Nephron progenitor cell (in vitro differentiated cells): ENCODE measurements at regions not wholly inside any gene's neighbourhood (a gene's known extent, or its start where the extent isn't known, plus 50 kb on each side); places are given as distances from the start of the nearest gene placed in this dataset.
"Not testable (repeated sequence)": the region's sequence is repeated elsewhere in the genome, so short reads cannot be mapped to it uniquely, and the experiment has no call there.

Experiments
- DNase-seq: peaks from one replicate; pipeline ENCODE4 v3.0.0; 2021
- H3K27ac Mint-ChIP-seq: 2 replicates; pipeline ENCODE4 v1.8.0; 2021; ENCODE audit warnings: mild to moderate bottlenecking, moderate library complexity, mixed read lengths
- H3K27me3 Mint-ChIP-seq: 2 replicates; pipeline ENCODE4 v1.8.0; 2021; ENCODE audit warnings: mild to moderate bottlenecking, low read depth, mixed read lengths; ENCODE audit not compliant: poor library complexity
- H3K36me3 Mint-ChIP-seq: 2 replicates; pipeline ENCODE4 v1.8.0; 2021; ENCODE audit warnings: low read depth, mixed read lengths
- H3K4me1 Mint-ChIP-seq: 2 replicates; pipeline ENCODE4 v1.8.0; 2021; ENCODE audit warnings: mixed read lengths
- H3K4me3 Mint-ChIP-seq: 2 replicates; pipeline ENCODE4 v1.8.0; 2021; ENCODE audit warnings: mild to moderate bottlenecking, moderate library complexity, mixed read lengths
- H3K9me3 Mint-ChIP-seq: 2 replicates; pipeline ENCODE4 v1.8.0; 2021; ENCODE audit warnings: mild to moderate bottlenecking, moderate library complexity, mixed read lengths
- CTCF ChIP-seq: fragments of 200-600 bp; sonication (generic); IDR thresholded peaks from 2 replicates; pipeline ENCODE4 v1.5.0; 2021; ENCODE audit warnings: antibody characterized with exemption

GRCh38 chr5:15365070-15365469 is 134.9 kb upstream of the FBXL7 start:
- peaks cover 5% of the 10 kb centered on the region for H3K9me3 Mint-ChIP-seq
- peaks cover 4% of the 10 kb centered on the region for H3K27me3 Mint-ChIP-seq
- H3K4me3 Mint-ChIP-seq = no peak overlapping the region
- H3K27ac Mint-ChIP-seq = no peak overlapping the region
- DNase-seq = no peak
- no peaks in the 10 kb centered on the region for H3K36me3 Mint-ChIP-seq
- H3K4me1 Mint-ChIP-seq = no peaks in the 10 kb centered on the region
- no peak for TF ChIP-seq CTCF

GRCh38 chr5:15363601-15364000 is 136.4 kb upstream of the FBXL7 start:
- no peak overlapping the region for H3K4me3 Mint-ChIP-seq
- no peaks in the 10 kb centered on the region for H3K36me3 Mint-ChIP-seq
- no peaks in the 10 kb centered on the region for H3K4me1 Mint-ChIP-seq
- no peak for DNase-seq
- H3K9me3 Mint-ChIP-seq = peaks cover 5% of the 10 kb centered on the region
- H3K27ac Mint-ChIP-seq = no peak overlapping the region
- no peak for TF ChIP-seq CTCF
- H3K27me3 Mint-ChIP-seq = no peaks in the 10 kb centered on the region

- H3K27me3 Mint-ChIP-seq, H3K36me3 Mint-ChIP-seq, H3K9me3 Mint-ChIP-seq, H3K4me1 Mint-ChIP-seq, H3K4me3 Mint-ChIP-seq, H3K27ac Mint-ChIP-seq, DNase-seq: not testable (repeated sequence)
These were observed 142.9 kb upstream of the FBXL7 start for GRCh38 chr5:15357092-15357453.

GRCh38 chr5:15356308-15357091 is 143.5 kb upstream of the FBXL7 start:
- not testable (repeated sequence) for DNase-seq, H3K4me1 Mint-ChIP-seq, H3K36me3 Mint-ChIP-seq, H3K27me3 Mint-ChIP-seq, H3K9me3 Mint-ChIP-seq, H3K27ac Mint-ChIP-seq, H3K4me3 Mint-ChIP-seq

GRCh38 chr5:15354021-15354420 is 146.0 kb upstream of the FBXL7 start:
- Mint-ChIP-seq H3K27me3 (no peaks in the 10 kb centered on the region), H3K27ac (no peak overlapping the region), H3K4me1 (no peaks in the 10 kb centered on the region), H3K36me3 (no peaks in the 10 kb centered on the region), H3K4me3 (no peak overlapping the region), H3K9me3 (no peaks in the 10 kb centered on the region)
- no peak for TF ChIP-seq CTCF
- no peak for DNase-seq

- Mint-ChIP-seq H3K9me3 (no peaks in the 10 kb centered on the region), H3K27me3 (no peaks in the 10 kb centered on the region), H3K4me3 (no peak overlapping the region), H3K4me1 (no peaks in the 10 kb centered on the region), H3K27ac (no peak overlapping the region), H3K36me3 (no peaks in the 10 kb centered on the region)
- no peak for DNase-seq
- no peak for TF ChIP-seq CTCF
These were observed 146.8 kb upstream of the FBXL7 start for GRCh38 chr5:15353086-15353645.

- H3K9me3 Mint-ChIP-seq = no peaks in the 10 kb centered on the region
These were observed 149.4 kb upstream of the FBXL7 start for GRCh38 chr5:15350614-15351013.

More at GRCh38 chr5:15350614-15351013, 149.4 kb upstream of the FBXL7 start:
- no peaks in the 10 kb centered on the region for H3K36me3 Mint-ChIP-seq
- no peak overlapping the region for H3K27ac Mint-ChIP-seq
- no peak for DNase-seq
- no peaks in the 10 kb centered on the region for H3K4me1 Mint-ChIP-seq
- TF ChIP-seq CTCF = no peak
- H3K27me3 Mint-ChIP-seq = peaks cover 3% of the 10 kb centered on the region
- no peak overlapping the region for H3K4me3 Mint-ChIP-seq
